A673 (cell line): ENCODE measurements at regions not wholly inside any gene's neighbourhood (a gene's known extent, or its start where the extent isn't known, plus 50 kb on each side); places are given as distances from the start of the nearest gene placed in this dataset.

Experiments
- EZH2 ChIP-seq: fragments of 200-600 bp; sonication (generic); IDR thresholded peaks from 2 replicates; pipeline ENCODE4 v1.6.1; 2017; ENCODE audit warnings: borderline replicate concordance, low read depth, mild to moderate bottlenecking, mixed read lengths, antibody characterized with exemption, low read length; ENCODE audit not compliant: poor library complexity, severe bottlenecking
- TF ChIP-seq, protein P1 (sequence below): fragments of 300-800, 200-600 bp; sonication (generic); conservative IDR thresholded peaks from 2 replicates; pipeline ENCODE4 v1.5.1; 2017; ENCODE audit warnings: low read depth, mild to moderate bottlenecking, antibody characterized with exemption, low read length, moderate library complexity, mixed read lengths

- TF ChIP-seq EZH2 = no peak
- TF ChIP-seq, protein P1, sequence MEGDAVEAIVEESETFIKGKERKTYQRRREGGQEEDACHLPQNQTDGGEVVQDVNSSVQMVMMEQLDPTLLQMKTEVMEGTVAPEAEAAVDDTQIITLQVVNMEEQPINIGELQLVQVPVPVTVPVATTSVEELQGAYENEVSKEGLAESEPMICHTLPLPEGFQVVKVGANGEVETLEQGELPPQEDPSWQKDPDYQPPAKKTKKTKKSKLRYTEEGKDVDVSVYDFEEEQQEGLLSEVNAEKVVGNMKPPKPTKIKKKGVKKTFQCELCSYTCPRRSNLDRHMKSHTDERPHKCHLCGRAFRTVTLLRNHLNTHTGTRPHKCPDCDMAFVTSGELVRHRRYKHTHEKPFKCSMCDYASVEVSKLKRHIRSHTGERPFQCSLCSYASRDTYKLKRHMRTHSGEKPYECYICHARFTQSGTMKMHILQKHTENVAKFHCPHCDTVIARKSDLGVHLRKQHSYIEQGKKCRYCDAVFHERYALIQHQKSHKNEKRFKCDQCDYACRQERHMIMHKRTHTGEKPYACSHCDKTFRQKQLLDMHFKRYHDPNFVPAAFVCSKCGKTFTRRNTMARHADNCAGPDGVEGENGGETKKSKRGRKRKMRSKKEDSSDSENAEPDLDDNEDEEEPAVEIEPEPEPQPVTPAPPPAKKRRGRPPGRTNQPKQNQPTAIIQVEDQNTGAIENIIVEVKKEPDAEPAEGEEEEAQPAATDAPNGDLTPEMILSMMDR = no peak
Observed at GRCh38 chr6:23016696-23017095, 447.3 kb downstream of the HDGFL1 start.
